DMS153 treated with DMSO at 0.1 percent for 48 hours (cell line): ENCODE measurements at regions not wholly inside any gene's neighbourhood (a gene's known extent, or its start where the extent isn't known, plus 50 kb on each side); places are given as distances from the start of the nearest gene placed in this dataset.
A peak's percentile ranks its signal among the peaks of the same experiment; 100 is the strongest.
"Not testable (repeated sequence)": the region's sequence is repeated elsewhere in the genome, so short reads cannot be mapped to it uniquely, and the experiment has no call there.

Experiments
- DNase-seq: peaks from one replicate; lab custom pipeline; 2025; ENCODE audit not compliant: unreplicated experiment; lab: John Stamatoyannopoulos, UW

GRCh38 chr2:175832866-175833265, 169.2 kb downstream of the LNPK start:
- DNase-seq, result no peak

GRCh38 chr2:175829741-175830140, 172.3 kb downstream of the LNPK start:
- no peak for DNase-seq

- no peak for DNase-seq
Measured at GRCh38 chr2:175827856-175828255, 174.2 kb downstream of the LNPK start.

GRCh38 chr2:175824243-175824642, 177.8 kb downstream of the LNPK start:
- DNase-seq, result no peak

- DNase-seq, result no peak
Measured at GRCh38 chr2:175823707-175824073, 178.4 kb downstream of the LNPK start.

GRCh38 chr2:175823002-175823706, 178.9 kb downstream of the LNPK start:
- DNase-seq, result peak; percentile 36

- no peak for DNase-seq
Measured at GRCh38 chr2:175817221-175817620, 184.8 kb downstream of the LNPK start.

GRCh38 chr2:175815537-175815936, 186.5 kb downstream of the LNPK start:
- no peak for DNase-seq

GRCh38 chr2:175811971-175812370, 190.1 kb downstream of the LNPK start:
- DNase-seq, result no peak

GRCh38 chr2:175808858-175809257, 193.2 kb downstream of the LNPK start:
- no peak for DNase-seq

GRCh38 chr2:175808078-175808477, 194.0 kb downstream of the LNPK start:
- no peak for DNase-seq

GRCh38 chr2:175807031-175807873, 194.8 kb downstream of the LNPK start:
- no peak for DNase-seq

- DNase-seq, result no peak
Measured at GRCh38 chr2:175806570-175806969, 195.5 kb downstream of the LNPK start.

- no peak for DNase-seq
Measured at GRCh38 chr2:175806125-175806490, 196.0 kb downstream of the LNPK start.

- no peak for DNase-seq
Measured at GRCh38 chr2:175805442-175806124, 196.5 kb downstream of the LNPK start.

- DNase-seq, result no peak
Measured at GRCh38 chr2:175804122-175804521, 197.9 kb downstream of the LNPK start.

GRCh38 chr2:175796422-175796821, 205.6 kb downstream of the LNPK start:
- DNase-seq, result not testable (repeated sequence)

- no peak for DNase-seq
Measured at GRCh38 chr2:175793648-175794047, 208.4 kb downstream of the LNPK start.

GRCh38 chr2:175792881-175793280, 209.2 kb downstream of the LNPK start:
- no peak for DNase-seq

- no peak for DNase-seq
Measured at GRCh38 chr2:175792199-175792598, 209.9 kb downstream of the LNPK start.

- no peak for DNase-seq
Measured at GRCh38 chr2:175786471-175787124, 215.5 kb downstream of the LNPK start.
